ENCODE measurements at regions not wholly inside any gene's neighbourhood (a gene's known extent, or its start where the extent isn't known, plus 50 kb on each side); places are given as distances from the start of the nearest gene placed in this dataset.

DNA sequence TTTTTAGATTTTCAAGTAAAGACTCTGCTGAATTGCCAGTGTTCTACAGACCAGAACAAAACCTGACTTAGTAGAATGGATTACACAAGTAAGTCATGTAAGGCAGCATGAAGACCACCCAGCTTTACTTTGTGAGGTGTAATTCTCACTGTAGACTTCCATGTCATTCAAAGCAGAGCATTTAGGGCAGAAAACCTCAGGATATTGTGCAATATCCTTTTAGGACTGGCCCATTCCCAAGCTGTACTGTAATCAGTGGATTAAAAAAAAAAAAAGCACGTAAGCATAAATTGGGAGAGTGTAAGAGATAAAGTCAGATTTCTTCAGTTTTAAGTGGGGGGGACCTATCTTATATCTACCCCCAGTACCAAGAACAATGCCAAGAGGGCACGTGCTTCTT, 380.5 kb upstream of the PRMT6 start:
- TF ChIP-seq, protein P1, sequence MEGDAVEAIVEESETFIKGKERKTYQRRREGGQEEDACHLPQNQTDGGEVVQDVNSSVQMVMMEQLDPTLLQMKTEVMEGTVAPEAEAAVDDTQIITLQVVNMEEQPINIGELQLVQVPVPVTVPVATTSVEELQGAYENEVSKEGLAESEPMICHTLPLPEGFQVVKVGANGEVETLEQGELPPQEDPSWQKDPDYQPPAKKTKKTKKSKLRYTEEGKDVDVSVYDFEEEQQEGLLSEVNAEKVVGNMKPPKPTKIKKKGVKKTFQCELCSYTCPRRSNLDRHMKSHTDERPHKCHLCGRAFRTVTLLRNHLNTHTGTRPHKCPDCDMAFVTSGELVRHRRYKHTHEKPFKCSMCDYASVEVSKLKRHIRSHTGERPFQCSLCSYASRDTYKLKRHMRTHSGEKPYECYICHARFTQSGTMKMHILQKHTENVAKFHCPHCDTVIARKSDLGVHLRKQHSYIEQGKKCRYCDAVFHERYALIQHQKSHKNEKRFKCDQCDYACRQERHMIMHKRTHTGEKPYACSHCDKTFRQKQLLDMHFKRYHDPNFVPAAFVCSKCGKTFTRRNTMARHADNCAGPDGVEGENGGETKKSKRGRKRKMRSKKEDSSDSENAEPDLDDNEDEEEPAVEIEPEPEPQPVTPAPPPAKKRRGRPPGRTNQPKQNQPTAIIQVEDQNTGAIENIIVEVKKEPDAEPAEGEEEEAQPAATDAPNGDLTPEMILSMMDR (conservative IDR thresholded peaks at IDR 0.05) = no peak
- TF ChIP-seq EZH2 (IDR thresholded peaks at IDR 0.05; ENCODE audit: low read depth) = no peak

Data from PC-9 (cell line).